A673 (cell line): ENCODE measurements at regions not wholly inside any gene's neighbourhood (a gene's known extent, or its start where the extent isn't known, plus 50 kb on each side); places are given as distances from the start of the nearest gene placed in this dataset.

Source experiments
- EZH2 ChIP-seq: fragments of 200-600 bp; sonication (generic); IDR thresholded peaks from 2 replicates; pipeline ENCODE4 v1.6.1; 2017; ENCODE audit warnings: borderline replicate concordance, low read depth, mild to moderate bottlenecking, mixed read lengths, antibody characterized with exemption, low read length; ENCODE audit not compliant: poor library complexity, severe bottlenecking
- TF ChIP-seq, protein P1 (sequence below): fragments of 300-800, 200-600 bp; sonication (generic); conservative IDR thresholded peaks from 2 replicates; pipeline ENCODE4 v1.5.1; 2017; ENCODE audit warnings: low read depth, mild to moderate bottlenecking, antibody characterized with exemption, low read length, moderate library complexity, mixed read lengths

DNA sequence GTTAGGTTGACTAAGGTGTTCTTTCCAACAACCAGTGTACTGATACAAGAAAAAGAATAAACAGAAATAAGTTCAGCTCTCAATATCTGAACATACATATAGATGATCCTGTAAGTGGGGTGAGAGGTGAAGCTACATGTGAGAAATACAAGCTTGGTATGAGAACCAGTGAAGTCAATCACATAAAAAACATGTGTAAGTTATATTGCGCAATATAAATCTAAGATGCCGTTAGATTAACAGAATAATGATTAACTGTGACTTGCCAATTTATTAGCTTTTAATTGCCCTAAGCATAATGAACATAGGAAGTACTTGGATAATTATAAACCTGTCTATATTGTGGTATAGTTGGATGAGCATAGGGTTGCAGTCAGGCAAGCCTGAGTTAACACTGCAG is 1597.1 kb upstream of the GOT2 start:
- TF ChIP-seq, protein P1, sequence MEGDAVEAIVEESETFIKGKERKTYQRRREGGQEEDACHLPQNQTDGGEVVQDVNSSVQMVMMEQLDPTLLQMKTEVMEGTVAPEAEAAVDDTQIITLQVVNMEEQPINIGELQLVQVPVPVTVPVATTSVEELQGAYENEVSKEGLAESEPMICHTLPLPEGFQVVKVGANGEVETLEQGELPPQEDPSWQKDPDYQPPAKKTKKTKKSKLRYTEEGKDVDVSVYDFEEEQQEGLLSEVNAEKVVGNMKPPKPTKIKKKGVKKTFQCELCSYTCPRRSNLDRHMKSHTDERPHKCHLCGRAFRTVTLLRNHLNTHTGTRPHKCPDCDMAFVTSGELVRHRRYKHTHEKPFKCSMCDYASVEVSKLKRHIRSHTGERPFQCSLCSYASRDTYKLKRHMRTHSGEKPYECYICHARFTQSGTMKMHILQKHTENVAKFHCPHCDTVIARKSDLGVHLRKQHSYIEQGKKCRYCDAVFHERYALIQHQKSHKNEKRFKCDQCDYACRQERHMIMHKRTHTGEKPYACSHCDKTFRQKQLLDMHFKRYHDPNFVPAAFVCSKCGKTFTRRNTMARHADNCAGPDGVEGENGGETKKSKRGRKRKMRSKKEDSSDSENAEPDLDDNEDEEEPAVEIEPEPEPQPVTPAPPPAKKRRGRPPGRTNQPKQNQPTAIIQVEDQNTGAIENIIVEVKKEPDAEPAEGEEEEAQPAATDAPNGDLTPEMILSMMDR, result no peak
- TF ChIP-seq EZH2, result no peak
